ENCODE measurements at regions not wholly inside any gene's neighbourhood (a gene's known extent, or its start where the extent isn't known, plus 50 kb on each side); places are given as distances from the start of the nearest gene placed in this dataset.

- intact Hi-C loops (cut with DNase I), result no loop called here
- TF ChIP-seq EP300 (IDR thresholded peaks at IDR 0.05) (no peak), POLR2A (IDR thresholded peaks at IDR 0.05) (no peak), CTCF (IDR thresholded peaks at IDR 0.05) (no peak)
- WGBS, 3 donors, result 91 to 93% (median 93%) methylated on average over 6 of the region's 6 CpGs
These were observed 239.4 kb downstream of the PLPP3 start for GRCh38 chr1:56339786-56340465.

GRCh38 chr1:56339093-56339492 is 240.3 kb downstream of the PLPP3 start:
- no peak for DNase-seq
- WGBS, 3 donors, result 82 to 97% (median 92%) methylated on average over 1 of the region's 1 CpG
- no peaks in the 10 kb centered on the region for H3K27me3 ChIP-seq
- H3K4me3 ChIP-seq, result no peak overlapping the region
- no peaks in the 10 kb centered on the region for H3K9me3 ChIP-seq
- no peak overlapping the region for H3K27ac ChIP-seq
- no peak for TF ChIP-seq EP300 (IDR thresholded peaks at IDR 0.05)
- TF ChIP-seq CTCF (IDR thresholded peaks at IDR 0.05), result no peak
- TF ChIP-seq POLR2A (IDR thresholded peaks at IDR 0.05), result no peak
- intact Hi-C loops (cut with DNase I), result no loop called here
- H3K36me3 ChIP-seq, result no peaks in the 10 kb centered on the region
- no peaks in the 10 kb centered on the region for H3K4me1 ChIP-seq (ENCODE audit: insufficient read depth)

More at GRCh38 chr1:56339786-56340465, 239.4 kb downstream of the PLPP3 start:
- no peak overlapping the region for H3K27ac ChIP-seq
- H3K4me1 ChIP-seq (ENCODE audit: insufficient read depth), result no peaks in the 10 kb centered on the region
- H3K4me3 ChIP-seq, result no peak overlapping the region
- H3K9me3 ChIP-seq, result no peaks in the 10 kb centered on the region
- no peaks in the 10 kb centered on the region for H3K36me3 ChIP-seq
- DNase-seq, result no peak
- H3K27me3 ChIP-seq, result no peaks in the 10 kb centered on the region

GRCh38 chr1:56336982-56337381 is 242.4 kb downstream of the PLPP3 start:
- H3K27ac ChIP-seq, result no peak overlapping the region
- H3K27me3 ChIP-seq, result no peaks in the 10 kb centered on the region
- intact Hi-C loops (cut with DNase I), result no loop called here
- no peaks in the 10 kb centered on the region for H3K9me3 ChIP-seq
- H3K4me3 ChIP-seq, result no peak overlapping the region
- no peak for DNase-seq
- H3K4me1 ChIP-seq (ENCODE audit: insufficient read depth), result no peaks in the 10 kb centered on the region
- H3K36me3 ChIP-seq, result no peaks in the 10 kb centered on the region
- no peak for TF ChIP-seq EP300 (IDR thresholded peaks at IDR 0.05)
- no peak for TF ChIP-seq POLR2A (IDR thresholded peaks at IDR 0.05)
- TF ChIP-seq CTCF (IDR thresholded peaks at IDR 0.05), result no peak
- 86 to 96% (median 87%) methylated on average over 2 of the region's 2 CpGs for WGBS, 3 donors

- no peaks in the 10 kb centered on the region for H3K27me3 ChIP-seq
- DNase-seq, result no peak
- no peak overlapping the region for H3K4me3 ChIP-seq
- no peaks in the 10 kb centered on the region for H3K4me1 ChIP-seq (ENCODE audit: insufficient read depth)
- no peak for TF ChIP-seq EP300 (IDR thresholded peaks at IDR 0.05)
- no peak for TF ChIP-seq POLR2A (IDR thresholded peaks at IDR 0.05)
- no peak for TF ChIP-seq CTCF (IDR thresholded peaks at IDR 0.05)
- H3K27ac ChIP-seq, result no peak overlapping the region
- no peaks in the 10 kb centered on the region for H3K9me3 ChIP-seq
- H3K36me3 ChIP-seq, result no peaks in the 10 kb centered on the region
- WGBS, 3 donors, result 69 to 86% (median 80%) methylated on average over 1 of the region's 1 CpG
- intact Hi-C loops (cut with DNase I), result no loop called here
These were observed 244.0 kb downstream of the PLPP3 start for GRCh38 chr1:56335394-56335793.

Measured in ovary (tissue), 7 donors.